ENCODE measurements at regions not wholly inside any gene's neighbourhood (a gene's known extent, or its start where the extent isn't known, plus 50 kb on each side); places are given as distances from the start of the nearest gene placed in this dataset.

DNA sequence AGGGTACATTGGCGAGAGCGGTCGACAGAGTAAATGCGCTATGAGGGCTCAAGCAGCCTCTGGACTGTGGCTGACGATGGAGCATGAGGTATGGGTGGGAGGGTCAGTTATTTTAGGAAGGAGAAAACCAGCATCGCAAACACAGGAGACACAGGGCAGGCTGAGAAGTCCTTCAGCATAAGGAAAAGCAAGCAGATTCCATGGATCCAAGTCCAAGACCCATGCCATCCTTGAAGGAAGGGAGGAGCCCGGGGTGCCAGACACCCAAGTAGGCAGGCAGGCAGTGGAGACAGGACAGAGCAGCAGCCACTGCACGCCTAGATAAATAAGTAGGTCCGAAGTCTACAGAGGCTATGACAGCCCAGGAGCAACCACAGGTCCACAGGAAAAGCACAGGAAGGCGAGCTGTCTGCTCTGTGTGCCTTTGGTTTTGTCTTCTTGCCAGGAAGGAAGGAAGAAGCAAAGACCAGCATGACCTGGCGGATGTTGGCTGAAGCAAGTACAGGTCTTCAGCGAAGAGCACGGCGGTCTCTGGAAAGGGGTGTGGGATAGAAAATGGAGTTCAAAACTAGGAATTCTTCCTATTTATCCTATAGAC is 76.4 kb upstream of the SLC45A1 start (continued):
- TF ChIP-seq, protein P1, sequence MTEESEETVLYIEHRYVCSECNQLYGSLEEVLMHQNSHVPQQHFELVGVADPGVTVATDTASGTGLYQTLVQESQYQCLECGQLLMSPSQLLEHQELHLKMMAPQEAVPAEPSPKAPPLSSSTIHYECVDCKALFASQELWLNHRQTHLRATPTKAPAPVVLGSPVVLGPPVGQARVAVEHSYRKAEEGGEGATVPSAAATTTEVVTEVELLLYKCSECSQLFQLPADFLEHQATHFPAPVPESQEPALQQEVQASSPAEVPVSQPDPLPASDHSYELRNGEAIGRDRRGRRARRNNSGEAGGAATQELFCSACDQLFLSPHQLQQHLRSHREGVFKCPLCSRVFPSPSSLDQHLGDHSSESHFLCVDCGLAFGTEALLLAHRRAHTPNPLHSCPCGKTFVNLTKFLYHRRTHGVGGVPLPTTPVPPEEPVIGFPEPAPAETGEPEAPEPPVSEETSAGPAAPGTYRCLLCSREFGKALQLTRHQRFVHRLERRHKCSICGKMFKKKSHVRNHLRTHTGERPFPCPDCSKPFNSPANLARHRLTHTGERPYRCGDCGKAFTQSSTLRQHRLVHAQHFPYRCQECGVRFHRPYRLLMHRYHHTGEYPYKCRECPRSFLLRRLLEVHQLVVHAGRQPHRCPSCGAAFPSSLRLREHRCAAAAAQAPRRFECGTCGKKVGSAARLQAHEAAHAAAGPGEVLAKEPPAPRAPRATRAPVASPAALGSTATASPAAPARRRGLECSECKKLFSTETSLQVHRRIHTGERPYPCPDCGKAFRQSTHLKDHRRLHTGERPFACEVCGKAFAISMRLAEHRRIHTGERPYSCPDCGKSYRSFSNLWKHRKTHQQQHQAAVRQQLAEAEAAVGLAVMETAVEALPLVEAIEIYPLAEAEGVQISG (CRISPR knock-in tag; IDR thresholded peaks at IDR 0.05), result no peak
- TF ChIP-seq, protein P2, sequence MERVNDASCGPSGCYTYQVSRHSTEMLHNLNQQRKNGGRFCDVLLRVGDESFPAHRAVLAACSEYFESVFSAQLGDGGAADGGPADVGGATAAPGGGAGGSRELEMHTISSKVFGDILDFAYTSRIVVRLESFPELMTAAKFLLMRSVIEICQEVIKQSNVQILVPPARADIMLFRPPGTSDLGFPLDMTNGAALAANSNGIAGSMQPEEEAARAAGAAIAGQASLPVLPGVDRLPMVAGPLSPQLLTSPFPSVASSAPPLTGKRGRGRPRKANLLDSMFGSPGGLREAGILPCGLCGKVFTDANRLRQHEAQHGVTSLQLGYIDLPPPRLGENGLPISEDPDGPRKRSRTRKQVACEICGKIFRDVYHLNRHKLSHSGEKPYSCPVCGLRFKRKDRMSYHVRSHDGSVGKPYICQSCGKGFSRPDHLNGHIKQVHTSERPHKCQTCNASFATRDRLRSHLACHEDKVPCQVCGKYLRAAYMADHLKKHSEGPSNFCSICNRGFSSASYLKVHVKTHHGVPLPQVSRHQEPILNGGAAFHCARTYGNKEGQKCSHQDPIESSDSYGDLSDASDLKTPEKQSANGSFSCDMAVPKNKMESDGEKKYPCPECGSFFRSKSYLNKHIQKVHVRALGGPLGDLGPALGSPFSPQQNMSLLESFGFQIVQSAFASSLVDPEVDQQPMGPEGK (CRISPR knock-in tag; IDR thresholded peaks at IDR 0.05), result no peak
- TF ChIP-seq JDP2 (CRISPR knock-in tag; IDR thresholded peaks at IDR 0.05; ENCODE audit: borderline replicate concordance), result no peak
- TF ChIP-seq ZNF780A (CRISPR knock-in tag; IDR thresholded peaks at IDR 0.05), result no peak
- TF ChIP-seq, protein P3, sequence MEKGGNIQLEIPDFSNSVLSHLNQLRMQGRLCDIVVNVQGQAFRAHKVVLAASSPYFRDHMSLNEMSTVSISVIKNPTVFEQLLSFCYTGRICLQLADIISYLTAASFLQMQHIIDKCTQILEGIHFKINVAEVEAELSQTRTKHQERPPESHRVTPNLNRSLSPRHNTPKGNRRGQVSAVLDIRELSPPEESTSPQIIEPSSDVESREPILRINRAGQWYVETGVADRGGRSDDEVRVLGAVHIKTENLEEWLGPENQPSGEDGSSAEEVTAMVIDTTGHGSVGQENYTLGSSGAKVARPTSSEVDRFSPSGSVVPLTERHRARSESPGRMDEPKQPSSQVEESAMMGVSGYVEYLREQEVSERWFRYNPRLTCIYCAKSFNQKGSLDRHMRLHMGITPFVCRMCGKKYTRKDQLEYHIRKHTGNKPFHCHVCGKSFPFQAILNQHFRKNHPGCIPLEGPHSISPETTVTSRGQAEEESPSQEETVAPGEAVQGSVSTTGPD (CRISPR knock-in tag; IDR thresholded peaks at IDR 0.05), result no peak
- TF ChIP-seq HDAC1 (CRISPR knock-in tag; IDR thresholded peaks at IDR 0.05), result 0 out of 2 replicates have a peak, but pooled peaks have one; percentile 56
- TF ChIP-seq SP140L (CRISPR knock-in tag; IDR thresholded peaks at IDR 0.05; ENCODE audit: borderline replicate concordance), result no peak
- peak; percentile 39; the same call in 1 of the 2 replicates for TF ChIP-seq POLR2G (IDR thresholded peaks at IDR 0.05; ENCODE audit: low read depth, low read length)
- no peak for TF ChIP-seq CENPX (CRISPR knock-in tag; IDR thresholded peaks at IDR 0.05)
- no peak for TF ChIP-seq LCORL (IDR thresholded peaks at IDR 0.05)
- TF ChIP-seq LCORL (CRISPR knock-in tag; IDR thresholded peaks at IDR 0.05), result peak; percentile 77
- peak; percentile 24; the same call in 1 of the 2 replicates for TF ChIP-seq ZNF629 (CRISPR knock-in tag; conservative IDR thresholded peaks at IDR 0.05)
- no peak for TF ChIP-seq ZNF337 (CRISPR knock-in tag; IDR thresholded peaks at IDR 0.05; ENCODE audit: borderline replicate concordance, low read depth)
- TF ChIP-seq, protein P4, sequence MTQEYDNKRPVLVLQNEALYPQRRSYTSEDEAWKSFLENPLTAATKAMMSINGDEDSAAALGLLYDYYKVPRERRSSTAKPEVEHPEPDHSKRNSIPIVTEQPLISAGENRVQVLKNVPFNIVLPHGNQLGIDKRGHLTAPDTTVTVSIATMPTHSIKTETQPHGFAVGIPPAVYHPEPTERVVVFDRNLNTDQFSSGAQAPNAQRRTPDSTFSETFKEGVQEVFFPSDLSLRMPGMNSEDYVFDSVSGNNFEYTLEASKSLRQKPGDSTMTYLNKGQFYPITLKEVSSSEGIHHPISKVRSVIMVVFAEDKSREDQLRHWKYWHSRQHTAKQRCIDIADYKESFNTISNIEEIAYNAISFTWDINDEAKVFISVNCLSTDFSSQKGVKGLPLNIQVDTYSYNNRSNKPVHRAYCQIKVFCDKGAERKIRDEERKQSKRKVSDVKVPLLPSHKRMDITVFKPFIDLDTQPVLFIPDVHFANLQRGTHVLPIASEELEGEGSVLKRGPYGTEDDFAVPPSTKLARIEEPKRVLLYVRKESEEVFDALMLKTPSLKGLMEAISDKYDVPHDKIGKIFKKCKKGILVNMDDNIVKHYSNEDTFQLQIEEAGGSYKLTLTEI (CRISPR knock-in tag; conservative IDR thresholded peaks at IDR 0.05), result no peak
- TF ChIP-seq SATB2 (CRISPR knock-in tag; IDR thresholded peaks at IDR 0.05), result no peak
- TF ChIP-seq ZNF619 (CRISPR knock-in tag; IDR thresholded peaks at IDR 0.05), result no peak
- peak; percentile 84 for TF ChIP-seq HOXA3 (CRISPR knock-in tag; IDR thresholded peaks at IDR 0.05)
- TF ChIP-seq ZFP1 (CRISPR knock-in tag; IDR thresholded peaks at IDR 0.05), result peak; percentile 48; the same call in 1 of the 2 replicates
- TF ChIP-seq EP300 (IDR thresholded peaks at IDR 0.05; ENCODE audit: low read depth in 2 of 2, low read length in 2 of 2), result peak in 1 of 2 experiments; percentile 54; a peak in 1 of 4 replicates
- TF ChIP-seq EP300 (CRISPR knock-in tag; IDR thresholded peaks at IDR 0.05; ENCODE audit: borderline replicate concordance), result peak; percentile 38; the same call in 1 of the 2 replicates
- TF ChIP-seq HES4 (CRISPR knock-in tag; IDR thresholded peaks at IDR 0.05; ENCODE audit: borderline replicate concordance), result no peak
- no peak for TF ChIP-seq NPAS2 (CRISPR knock-in tag; IDR thresholded peaks at IDR 0.05; ENCODE audit: borderline replicate concordance)
- TF ChIP-seq ZBTB1 (CRISPR knock-in tag; IDR thresholded peaks at IDR 0.05; ENCODE audit: borderline replicate concordance), result no peak
- peak; percentile 41 for TF ChIP-seq MED8 (CRISPR knock-in tag; IDR thresholded peaks at IDR 0.05; ENCODE audit: insufficient replicate concordance)
